ENCODE measurements at regions not wholly inside any gene's neighbourhood (a gene's known extent, or its start where the extent isn't known, plus 50 kb on each side); places are given as distances from the start of the nearest gene placed in this dataset.

GRCh38 chr11:80687941-80688340 lies 1247.1 kb upstream of the TENM4 start:
- no peak for DNase-seq
- intact Hi-C loops (cut with DNase I): no loop called here

DNA sequence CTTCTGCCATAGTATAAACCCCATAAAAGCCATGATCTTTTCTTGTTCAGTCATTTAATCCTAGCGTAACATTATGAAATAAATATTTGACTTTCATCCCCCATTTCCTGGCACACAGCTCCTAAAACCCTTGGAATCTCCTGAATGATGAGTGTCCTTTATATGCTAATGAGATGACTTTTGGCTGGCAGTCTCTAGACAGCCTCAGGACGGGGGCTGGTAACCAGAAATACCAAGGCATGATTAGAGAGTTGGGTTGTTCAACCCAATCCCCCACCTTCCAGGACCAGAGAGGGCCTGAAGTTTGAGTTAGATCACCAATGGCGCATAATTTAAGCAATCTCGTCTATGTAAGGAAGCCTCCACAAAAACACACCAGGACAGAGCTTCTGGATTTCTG lies 1246.1 kb upstream of the TENM4 start:
- DNase-seq: no peak
- intact Hi-C loops (cut with DNase I): no loop called here

GRCh38 chr11:80673566-80673965 lies 1232.7 kb upstream of the TENM4 start:
- intact Hi-C loops (cut with DNase I): no loop called here
- DNase-seq: no peak

DNA sequence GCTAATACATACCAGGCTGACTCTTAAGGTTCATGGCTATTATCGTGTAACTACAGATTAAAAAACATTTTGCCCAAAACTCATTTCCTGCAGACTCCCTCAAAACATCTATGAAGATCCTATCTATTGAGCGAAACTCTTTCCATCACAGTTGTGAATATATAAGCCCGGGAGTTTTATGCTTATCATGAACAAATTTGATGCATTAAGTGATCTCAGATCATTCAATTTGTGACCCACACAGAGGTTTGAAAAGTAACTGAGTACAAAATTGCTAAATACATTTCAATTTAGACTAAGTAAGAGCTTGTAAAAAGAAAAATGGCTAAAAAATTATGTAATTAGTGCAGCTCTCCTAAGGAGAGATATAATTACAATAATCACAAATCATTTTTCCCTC lies 1228.8 kb upstream of the TENM4 start:
- no peak for DNase-seq
- intact Hi-C loops (cut with DNase I): no loop called here

- DNase-seq: no peak
- intact Hi-C loops (cut with DNase I): no loop called here
Observed at GRCh38 chr11:80668039-80668438, 1227.2 kb upstream of the TENM4 start.

- DNase-seq: no peak
- intact Hi-C loops (cut with DNase I): no loop called here
Observed at GRCh38 chr11:80655834-80656233, 1215.0 kb upstream of the TENM4 start.

DNA sequence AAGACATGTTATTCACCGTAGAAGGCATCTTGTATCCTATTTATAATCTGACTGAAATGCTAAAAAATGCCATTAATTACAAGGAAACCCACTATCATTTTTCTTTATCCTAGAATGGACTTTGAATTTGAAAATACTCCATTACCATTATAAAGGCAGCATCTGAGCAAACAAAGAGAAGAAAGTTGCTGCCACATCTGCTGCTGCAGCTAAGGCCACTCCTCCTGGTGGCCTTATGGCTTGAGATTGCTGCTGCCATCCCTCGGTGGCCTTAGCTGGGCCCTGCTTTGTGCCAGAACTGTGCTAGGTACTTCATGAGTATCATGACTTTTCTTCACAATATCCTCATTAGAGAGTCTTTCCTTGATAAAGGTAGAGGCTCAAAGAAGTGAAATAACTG lies 1210.1 kb upstream of the TENM4 start:
- no peak for DNase-seq
- intact Hi-C loops (cut with DNase I): no loop called here

GRCh38 chr11:80649186-80649585 lies 1208.4 kb upstream of the TENM4 start:
- no peak for DNase-seq
- intact Hi-C loops (cut with DNase I): no loop called here

- DNase-seq: no peak
- intact Hi-C loops (cut with DNase I): no loop called here
Observed at GRCh38 chr11:80638296-80638695, 1197.5 kb upstream of the TENM4 start.

DNA sequence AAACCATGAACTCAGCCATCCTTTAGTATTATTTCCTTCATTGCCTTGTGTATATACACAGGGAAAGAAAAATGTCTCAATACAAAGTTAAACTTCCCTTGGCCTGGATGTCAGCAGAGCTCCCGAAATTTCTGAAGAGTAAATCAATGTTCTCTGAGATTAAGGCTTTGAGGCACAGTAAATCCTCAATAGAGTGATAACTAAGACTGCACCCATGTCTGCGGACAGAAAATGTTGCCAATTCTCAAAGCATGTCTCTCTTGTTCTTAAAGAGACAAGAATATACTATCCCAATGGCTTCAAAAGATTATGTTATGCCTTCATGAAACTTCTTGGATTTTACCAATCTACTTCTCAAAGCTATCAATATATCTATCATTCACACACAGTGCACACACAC lies 1196.7 kb upstream of the TENM4 start:
- DNase-seq: no peak

GRCh38 chr11:80636999-80637398 lies 1196.2 kb upstream of the TENM4 start:
- intact Hi-C loops (cut with DNase I): no loop called here
- no peak for DNase-seq

More for the DNA sequence above, 1196.7 kb upstream of the TENM4 start:
- intact Hi-C loops (cut with DNase I): no loop called here

- no peak for DNase-seq
- intact Hi-C loops (cut with DNase I): no loop called here
Observed at GRCh38 chr11:80635178-80635577, 1194.3 kb upstream of the TENM4 start.

- no peak for DNase-seq
- intact Hi-C loops (cut with DNase I): no loop called here
Observed at GRCh38 chr11:80632691-80633090, 1191.9 kb upstream of the TENM4 start.

DNA sequence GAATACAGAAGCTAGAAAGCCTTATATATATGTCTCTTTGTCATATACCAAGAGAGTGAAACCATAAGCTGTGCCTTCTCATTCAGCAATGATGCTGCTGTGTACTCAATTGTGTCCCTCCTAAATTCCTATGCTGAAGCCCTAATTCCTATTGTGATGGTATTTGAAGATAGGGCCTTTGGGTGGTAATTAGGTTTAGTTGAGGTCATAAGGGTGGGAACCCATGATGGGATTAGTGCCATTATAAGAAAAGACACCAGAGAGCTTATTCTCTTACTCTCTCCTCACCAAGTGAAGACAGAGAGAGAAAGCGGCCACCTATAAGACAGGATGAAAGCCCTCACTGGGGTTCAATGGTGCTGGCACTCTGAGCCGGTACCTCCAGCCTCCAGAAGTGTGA lies 1191.3 kb upstream of the TENM4 start:
- no peak for DNase-seq
- intact Hi-C loops (cut with DNase I): no loop called here

DNA sequence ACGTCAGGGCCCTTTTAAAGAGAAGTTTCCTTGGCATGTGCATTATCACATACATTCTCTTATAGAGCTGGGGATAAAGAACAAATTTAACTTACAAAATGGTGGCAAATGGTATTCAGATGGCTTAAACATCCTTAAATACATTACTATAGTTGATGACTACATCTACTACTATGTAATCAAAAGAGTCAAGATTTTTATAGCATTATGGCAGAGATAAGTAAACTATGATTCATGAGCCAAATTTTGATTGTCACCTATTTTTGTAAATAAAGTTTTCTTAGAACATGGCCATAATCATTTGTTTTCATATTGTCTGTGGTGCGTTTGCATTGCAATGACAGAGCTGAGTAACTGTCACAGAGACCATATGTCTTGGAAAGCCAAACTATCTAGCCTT lies 1188.6 kb upstream of the TENM4 start:
- no peak for DNase-seq
- intact Hi-C loops (cut with DNase I): no loop called here

GRCh38 chr11:80627364-80627763 lies 1186.5 kb upstream of the TENM4 start:
- DNase-seq: no peak
- intact Hi-C loops (cut with DNase I): no loop called here

- intact Hi-C loops (cut with DNase I): no loop called here
- no peak for DNase-seq
Observed at GRCh38 chr11:80626721-80627120, 1185.9 kb upstream of the TENM4 start.

DNA sequence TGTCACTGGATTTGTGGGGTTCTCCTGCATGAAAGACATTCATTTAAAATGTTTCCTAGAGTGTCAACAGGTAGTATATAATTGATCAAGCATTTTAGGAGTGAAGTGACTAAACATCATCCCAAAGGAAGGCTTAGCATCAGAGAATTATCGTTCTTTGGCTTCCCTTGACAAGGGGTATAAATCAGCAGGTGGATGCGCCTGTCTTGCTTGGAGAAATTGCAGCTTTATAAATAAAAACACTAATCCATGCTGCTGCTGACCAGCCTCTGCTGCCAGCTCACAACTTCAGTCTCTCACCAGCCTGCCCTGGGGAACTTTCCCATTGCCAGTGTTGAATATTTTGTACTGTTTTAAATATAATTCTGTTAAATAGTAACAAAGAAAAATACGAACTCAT lies 1184.7 kb upstream of the TENM4 start:
- intact Hi-C loops (cut with DNase I): no loop called here

DNA sequence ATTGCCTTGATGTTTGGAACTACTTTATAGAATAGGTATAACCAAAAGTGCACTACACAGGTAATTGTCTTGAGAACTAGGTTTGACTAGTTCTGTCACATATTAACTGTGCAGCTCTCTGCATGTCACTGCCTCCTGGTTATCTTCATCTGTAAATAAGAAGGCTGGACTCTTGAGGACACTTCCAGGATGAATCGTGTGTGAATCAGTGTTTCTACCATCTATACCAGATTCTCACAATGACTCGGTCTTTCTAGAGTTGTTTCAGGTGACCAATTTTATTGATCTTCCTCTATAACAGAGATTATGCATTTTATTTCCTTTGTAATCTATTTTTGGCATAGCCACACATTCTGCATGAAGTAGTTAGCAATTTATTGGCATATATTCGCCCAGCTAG lies 1181.0 kb upstream of the TENM4 start:
- DNase-seq: no peak
- intact Hi-C loops (cut with DNase I): no loop called here

More for the DNA sequence above, 1184.7 kb upstream of the TENM4 start:
- DNase-seq: no peak

DNA sequence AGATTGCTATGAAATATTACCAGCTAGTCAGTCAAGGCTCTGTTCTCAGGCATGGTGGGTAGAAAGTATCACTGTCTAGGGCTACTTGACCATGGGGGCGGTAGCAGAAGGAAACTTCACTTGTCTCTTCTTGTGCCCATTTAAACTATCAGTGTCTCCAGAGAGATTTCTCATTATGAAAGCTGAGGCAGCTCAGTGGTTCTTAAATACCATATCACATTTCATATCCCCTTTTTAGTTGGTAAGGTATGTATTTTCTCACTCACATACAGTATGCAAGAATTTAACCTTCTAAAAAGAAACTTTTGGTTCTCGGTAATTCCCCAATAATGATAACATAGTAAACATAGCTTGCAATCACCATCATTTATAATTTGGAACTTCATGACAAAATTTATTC lies 1180.0 kb upstream of the TENM4 start:
- DNase-seq: no peak
- intact Hi-C loops (cut with DNase I): no loop called here

DNA sequence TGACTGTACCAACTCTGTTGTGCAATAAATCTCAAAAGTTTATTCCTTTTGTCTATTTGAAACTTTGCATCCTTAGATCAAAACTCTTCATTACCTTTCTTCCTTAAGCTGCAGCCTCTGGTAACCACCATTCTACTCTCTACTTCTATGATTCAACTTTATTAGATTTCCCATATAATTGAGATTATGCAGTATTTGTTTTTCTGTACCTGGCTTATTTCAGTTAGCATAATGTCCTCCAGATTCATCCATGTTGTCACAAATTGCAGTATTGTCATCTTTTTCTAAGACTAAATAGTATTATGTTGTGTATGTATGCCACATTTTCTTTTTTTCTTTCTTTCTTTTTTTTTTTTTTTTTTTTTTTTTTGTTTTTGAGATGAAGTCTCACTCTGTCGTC lies 1176.3 kb upstream of the TENM4 start:
- intact Hi-C loops (cut with DNase I): no loop called here
- DNase-seq: no peak

GRCh38 chr11:80616070-80616800 lies 1175.4 kb upstream of the TENM4 start:
- DNase-seq: no peak
- intact Hi-C loops (cut with DNase I): no loop called here

Measured in head of caudate nucleus (tissue), 42 donors.